G401.6 (cell line): ENCODE measurements at regions not wholly inside any gene's neighbourhood (a gene's known extent, or its start where the extent isn't known, plus 50 kb on each side); places are given as distances from the start of the nearest gene placed in this dataset.

Experiments
- FAIRE-seq: peaks from 2 replicates; lab custom pipeline; 2012; peaks lifted over from hg19 to GRCh38; lab: Jason Lieb, UNC

DNA sequence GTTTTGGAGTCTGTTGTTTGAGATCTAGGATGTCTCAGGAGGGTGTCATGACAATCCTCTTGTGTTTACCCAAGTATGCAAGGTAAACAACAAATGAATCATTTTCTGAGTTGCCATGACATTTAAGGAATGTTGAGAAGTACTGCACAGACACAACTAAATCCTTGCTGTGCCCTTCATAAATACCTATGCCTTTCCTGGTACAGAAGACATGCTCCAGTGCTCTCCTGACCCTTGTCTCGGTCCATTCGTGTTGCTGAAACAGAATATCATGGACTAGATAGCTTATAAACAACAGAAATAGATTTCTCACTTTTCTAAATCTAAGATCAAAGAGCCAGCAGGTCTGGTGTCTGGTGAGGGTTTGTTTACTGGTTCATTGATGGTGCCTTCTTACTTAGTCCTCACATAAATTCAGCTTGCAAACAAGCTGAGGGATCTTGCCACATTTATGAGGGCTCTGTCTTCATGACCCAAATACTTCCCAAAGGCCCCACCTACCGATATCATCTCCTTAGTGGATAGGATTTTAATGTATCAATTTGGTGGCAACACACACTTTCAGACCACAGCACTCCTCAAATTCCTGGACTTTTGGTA, 341.8 kb upstream of the SEMA3A start:
- no peak for FAIRE-seq

DNA sequence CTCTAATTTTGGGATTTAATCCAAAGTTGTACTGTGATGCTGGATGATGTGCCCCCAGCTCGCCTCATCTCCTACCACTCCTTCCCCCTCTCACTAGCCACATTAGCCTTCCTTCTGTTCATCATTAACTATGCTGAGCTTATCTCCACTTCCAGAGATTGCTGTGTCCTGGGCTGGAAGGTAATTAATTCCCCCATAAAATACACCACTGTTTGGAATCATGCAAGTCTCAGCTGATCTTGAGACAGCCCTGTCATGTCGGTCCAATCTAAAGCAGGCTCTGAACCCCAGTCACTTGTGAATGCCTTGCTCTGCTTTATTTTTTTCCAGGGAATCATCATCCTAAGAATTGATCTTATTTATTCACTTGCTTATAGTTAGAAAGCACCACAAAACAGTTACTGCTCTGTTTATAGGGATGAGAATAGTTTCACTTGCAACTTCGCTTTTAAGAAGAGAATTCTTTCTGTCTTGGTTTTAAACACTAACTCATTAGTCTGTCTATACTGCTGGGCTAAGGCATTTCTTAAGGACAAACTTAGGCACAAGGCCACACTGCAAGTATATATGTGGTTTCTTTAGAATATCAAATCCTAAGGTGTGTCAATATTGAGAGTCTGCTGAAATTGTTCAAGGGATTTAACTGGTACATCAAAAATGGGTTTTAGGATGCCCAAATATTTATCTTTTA, 341.1 kb upstream of the SEMA3A start:
- peak; percentile 11 for FAIRE-seq

DNA sequence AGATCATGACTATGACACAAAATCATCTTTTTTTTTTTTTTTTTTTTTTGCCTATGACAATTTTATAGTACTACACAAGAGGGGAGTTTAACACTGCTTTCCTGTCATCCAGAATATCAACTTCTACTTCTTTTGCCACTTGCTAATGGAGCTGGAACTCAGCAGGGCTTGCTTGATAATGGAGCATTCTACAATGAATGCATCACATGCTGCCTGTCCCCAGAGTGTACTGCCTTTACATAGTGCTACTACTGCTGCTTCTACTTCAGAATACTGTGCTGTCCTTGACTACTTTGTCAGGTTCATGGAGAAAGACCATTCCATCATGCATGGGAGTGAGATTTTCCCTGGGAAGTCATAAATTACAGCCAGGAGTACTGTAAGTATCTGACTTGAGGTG, 338.6 kb upstream of the SEMA3A start:
- FAIRE-seq, result no peak

DNA sequence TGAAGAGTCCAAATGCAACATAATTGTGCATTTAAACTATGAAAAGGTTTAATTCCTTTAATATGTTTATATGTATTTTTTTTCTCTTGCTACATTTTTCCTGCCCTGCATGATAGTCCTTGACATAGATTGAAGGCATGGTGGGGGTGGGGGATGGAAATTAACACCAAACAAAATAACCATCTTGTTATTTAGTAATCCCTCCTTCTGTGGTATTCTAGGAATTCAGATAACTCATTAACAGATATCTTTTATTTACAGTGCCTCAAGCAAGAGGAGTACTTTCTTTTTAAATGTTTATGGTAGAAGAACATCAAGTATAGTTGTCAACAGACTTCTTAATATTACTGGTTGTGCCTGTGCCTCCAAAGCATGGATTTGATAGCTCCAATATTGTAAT, 337.6 kb upstream of the SEMA3A start:
- FAIRE-seq, result peak; percentile 64

DNA sequence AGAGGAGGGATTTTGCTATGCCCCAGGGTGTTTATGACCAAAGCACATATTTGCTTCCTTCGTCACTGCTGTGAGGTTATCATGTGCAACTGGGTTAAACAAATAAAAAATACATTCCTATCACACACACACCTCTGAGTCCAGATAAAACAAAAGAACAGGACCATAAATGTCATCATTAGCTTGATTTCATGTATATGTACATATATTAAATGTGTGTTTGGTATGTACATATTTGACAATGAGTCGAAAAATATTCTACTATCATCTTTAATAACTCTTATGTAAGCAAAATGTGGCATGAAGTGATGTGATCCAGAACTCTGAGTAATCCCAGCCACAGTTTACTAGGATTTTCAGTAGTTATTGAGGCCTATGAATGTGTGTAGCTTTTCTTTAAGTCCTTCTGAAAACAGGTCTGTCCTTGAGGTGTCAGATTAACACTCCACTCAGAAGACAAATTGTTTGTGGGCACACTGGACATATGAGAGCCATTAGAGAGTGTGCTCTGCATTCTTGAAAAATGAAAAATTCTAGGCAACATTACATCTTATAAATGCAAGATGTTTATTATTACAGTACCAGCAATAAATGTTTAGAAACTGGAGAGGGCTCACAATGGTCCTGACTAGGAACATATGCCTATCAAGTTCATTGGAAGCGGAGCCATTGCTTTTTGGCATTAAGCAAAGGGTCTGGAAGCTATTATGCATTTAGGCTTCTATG, 335.1 kb upstream of the SEMA3A start:
- FAIRE-seq, result no peak

DNA sequence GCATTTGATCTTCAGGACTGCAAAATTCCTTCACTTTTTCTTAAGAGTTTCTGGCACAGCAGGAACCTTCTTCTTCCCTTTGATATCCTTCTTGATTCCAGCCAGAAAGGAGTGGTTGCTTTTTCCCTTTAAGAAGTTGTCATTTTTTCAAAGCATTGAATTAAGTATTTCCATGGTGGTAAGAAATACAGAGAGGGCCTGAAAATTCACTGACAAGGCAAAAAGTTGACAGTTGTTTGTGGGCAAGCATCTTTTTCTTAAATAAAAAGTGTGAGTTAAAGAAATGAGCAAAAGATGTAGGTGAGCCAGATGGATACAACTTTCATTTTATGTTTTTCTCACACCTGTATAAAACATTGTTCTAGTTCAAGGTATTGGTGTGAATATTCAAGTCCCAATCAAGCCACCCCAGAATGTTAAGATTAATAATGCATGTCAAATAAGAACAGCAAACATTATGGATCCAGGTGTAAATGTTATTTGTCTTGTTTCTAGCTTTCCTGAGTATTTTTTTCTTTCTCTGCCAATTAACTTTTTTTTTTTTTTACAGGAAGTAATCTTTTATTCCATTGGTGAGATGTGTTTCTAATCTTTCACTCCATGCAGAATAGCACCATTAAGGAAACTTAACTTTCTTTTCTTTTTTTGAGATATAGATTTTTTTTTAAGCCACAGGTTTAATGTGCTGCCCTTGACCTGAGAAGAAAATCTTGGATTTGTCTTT, 334.3 kb upstream of the SEMA3A start:
- peak; percentile 84 for FAIRE-seq

DNA sequence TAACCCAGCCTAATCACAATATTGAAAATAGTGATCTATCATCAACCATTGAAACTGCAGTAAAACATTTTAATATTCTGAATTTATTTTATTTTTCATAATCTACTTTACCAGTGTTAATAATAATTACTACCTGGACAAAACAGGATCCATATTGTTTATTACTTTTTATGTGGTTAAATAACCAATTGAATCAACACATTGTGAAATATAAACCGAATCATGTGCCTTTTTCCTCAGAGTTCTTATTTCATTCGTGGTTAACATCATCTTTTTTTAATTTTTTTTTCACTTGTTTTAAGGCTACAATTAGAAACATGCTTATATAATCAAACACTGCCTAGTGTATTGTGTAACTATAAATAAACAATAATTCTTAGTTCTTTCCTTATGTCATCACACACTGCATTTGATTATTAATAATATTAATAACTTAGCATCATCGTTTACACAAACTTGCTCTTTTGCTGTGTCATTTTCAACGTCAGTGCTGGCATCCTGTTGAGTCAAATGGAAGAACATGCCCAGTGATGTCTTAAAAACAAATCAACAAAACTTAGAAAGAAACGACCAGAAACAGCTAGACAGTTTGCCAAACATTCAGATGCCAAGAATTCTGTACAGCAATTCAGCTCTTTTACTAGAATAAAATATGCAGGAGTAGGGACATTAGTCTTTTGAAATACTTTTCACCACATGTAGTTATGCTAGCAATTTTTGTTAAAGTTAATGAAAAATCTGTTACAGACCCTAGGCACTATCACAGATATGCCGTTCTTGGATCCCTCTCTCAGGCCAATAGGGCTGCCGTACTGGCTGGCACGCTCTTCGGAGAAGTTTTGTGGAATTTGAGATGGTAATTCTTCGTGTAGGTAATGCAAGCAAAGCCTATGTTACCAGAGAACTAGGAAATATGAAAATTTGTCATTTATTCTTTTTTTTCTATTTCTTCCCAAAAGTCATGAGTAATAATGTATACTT, 330.4 kb upstream of the SEMA3A start:
- FAIRE-seq, result peak; percentile 80

DNA sequence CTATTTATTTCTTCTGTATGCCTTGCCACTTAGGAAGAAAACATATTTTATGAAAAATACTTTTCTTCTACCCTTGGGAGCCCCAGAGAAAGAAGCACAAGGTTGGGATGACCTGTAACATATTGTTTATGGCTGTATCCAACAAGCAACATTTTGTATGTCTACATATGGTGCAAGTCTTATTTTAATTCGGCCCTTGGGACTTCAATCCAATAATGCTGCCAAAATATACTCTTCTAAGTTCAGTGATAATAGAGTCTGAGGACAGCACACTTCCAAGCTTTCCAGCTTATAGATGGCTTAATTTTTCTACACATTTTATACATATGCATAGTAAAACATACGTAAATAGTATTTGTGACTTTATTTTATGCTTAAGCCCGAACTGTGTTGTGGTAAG, 318.5 kb upstream of the SEMA3A start:
- no peak for FAIRE-seq

DNA sequence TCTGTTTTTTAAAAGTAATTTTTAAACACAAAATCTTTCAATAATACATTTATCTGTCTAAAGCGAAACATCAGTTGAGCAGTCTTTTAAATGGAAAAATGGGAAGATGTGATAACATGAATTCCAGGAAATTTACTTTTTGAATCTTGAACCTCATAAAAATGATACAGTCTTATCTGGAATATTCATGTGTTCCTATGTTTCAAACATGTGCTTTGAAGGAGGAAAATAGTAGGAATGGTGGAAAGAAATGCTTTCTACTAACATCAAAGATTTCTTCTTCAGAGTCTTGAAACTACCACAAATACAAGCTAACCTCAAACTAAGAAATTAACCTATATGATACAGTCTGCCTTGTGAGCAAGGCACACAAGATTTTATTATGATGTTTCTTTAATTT, 317.5 kb upstream of the SEMA3A start:
- FAIRE-seq, result no peak

DNA sequence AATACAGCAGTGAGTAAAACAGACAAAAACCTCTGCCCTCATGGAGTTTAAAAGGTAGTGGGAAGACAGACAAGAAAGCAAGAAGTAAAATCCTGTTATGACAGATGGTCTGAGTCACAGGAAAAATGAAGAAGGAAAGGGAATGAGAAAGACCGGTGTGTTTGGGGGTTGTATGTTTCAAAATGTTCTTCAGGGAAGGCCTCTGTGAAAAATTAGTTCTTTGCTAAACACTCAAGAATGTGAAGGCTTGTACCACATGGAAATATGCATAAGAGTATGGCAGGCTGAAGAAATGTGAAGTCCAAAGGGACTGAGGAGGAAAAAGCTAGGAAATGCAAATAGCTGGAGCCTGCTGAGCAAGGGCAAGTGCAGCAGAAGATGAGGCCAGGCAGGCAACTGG, 315.9 kb upstream of the SEMA3A start:
- FAIRE-seq, result no peak

DNA sequence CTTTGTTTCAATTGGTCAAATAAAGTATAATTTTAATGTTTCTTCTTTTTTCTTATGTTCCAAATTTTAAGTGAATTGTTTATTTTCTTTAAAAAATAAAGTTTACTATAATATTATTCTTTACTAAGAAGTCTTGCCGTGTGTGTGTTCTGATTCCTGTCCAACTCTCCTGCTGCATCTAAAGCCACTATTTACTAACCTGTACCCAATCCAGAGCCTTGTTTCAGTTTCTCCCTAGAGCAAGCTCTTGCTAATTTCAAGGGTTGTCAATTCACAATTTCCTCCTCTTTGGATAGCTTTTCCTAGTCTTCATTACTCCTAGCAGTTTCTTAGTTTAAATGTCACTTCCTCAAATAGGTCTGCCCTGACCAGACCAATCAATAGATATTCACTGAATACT, 314.9 kb upstream of the SEMA3A start:
- FAIRE-seq, result peak; percentile 70

DNA sequence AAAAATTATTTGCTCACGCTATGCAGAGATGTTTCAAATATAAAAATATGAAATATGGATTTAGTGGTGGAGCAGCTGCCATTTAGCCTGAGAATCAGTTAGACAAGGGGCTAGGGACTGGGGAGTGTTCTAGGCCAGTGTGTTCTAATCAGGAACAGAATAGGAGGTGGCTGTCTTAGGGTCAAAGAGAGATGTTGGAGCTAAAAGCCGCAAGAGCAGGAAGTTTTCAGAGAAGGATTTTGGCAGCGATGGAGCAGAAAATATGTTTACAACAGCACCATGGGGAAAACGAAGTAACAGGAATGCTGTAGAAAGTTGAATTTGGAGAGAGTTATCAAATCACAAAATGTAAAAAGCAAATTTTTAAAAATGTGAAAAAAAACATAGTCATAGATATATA, 314.0 kb upstream of the SEMA3A start:
- FAIRE-seq, result no peak

DNA sequence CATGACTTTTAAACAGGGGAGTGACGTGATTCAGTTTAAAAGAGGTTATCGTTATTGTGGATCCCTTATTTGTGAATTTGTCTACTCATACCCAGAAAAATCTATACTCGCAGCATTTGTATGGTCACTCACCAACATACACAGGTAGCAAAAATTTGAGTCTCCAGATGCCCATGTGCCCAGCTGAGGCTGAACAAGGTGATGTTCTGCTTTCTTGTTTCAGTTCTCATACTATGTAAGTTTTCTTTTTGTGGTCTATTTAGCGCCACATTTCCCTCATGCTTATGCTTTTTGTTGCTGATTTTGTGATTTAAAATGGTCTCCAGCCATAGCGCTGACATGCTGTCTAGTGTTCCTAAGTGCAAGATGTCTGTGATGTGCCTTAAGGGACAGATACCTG, 312.9 kb upstream of the SEMA3A start:
- FAIRE-seq, result no peak

DNA sequence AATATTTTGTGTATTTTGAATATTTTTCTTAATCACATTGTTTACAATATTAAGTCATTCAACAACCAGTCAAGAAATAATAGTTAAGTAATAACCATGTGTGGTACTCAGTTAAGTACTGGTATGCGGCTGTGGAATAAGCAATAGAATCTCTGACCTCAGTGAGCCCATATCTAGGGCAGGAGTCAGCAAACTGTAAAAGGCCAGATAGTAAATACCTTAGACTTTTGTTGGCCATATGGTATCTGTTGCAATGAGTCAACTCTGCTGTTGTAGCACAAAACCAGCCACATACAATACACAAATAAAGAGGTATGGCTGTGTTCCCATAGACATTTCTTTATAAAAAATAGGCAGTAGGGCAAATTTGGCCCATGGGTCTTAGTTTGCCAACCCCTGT, 311.6 kb upstream of the SEMA3A start:
- FAIRE-seq, result no peak

DNA sequence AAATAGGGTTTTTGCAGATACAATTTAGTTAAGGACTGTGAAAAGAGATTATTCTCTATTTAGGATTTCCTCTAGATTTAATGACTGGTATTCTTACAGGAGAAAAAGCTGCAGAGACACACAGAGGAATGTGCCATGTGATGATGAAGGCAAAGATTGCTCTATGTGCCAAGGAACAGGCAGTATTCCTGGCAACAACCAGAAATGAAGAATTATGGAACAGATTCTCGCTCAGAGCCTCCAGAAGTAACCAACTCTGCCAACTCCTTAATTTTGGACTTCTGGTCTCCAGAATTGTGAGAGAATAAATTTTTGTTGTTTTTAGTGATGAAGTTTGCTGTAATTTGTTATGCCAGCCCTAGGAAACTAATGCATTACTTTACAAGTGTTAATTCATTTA, 307.6 kb upstream of the SEMA3A start:
- FAIRE-seq, result no peak

DNA sequence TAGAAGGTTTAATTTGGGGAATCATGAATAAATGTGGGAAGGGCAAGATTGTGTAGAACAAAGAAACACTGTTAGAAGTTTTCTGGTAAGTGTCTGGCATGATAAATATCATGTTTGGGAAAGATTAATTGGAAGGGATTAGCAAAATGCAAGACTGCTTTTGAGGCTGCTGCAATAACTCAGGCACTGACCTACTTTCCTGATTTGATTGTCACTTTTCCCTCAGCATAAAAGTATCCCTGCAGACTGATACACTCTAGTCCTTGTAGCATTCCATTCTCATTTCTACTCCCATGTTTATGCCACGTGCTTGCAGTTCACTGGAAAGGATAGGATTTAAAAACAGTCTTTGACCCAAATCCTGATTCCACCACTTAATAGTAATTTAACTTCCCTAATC, 303.3 kb upstream of the SEMA3A start:
- FAIRE-seq, result no peak

DNA sequence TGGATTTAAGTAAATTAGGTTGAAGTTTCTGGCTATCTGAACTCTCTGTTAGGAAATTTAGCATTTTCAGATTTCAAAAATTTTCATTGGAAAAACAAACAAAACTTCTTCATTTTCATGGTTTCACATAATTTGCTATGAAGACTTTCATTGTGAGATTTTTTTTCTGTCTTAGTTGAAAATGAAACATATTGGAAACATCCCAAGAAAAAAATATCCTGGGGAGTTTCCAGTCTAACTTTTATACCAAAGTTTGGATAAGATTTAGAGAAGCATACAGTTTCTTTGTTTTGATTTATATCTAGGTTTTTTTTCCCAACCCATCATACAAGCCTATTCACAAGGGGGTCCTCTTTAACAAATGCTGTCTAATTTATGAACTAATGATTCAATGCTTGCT, 300.5 kb upstream of the SEMA3A start:
- peak; percentile 30 for FAIRE-seq

DNA sequence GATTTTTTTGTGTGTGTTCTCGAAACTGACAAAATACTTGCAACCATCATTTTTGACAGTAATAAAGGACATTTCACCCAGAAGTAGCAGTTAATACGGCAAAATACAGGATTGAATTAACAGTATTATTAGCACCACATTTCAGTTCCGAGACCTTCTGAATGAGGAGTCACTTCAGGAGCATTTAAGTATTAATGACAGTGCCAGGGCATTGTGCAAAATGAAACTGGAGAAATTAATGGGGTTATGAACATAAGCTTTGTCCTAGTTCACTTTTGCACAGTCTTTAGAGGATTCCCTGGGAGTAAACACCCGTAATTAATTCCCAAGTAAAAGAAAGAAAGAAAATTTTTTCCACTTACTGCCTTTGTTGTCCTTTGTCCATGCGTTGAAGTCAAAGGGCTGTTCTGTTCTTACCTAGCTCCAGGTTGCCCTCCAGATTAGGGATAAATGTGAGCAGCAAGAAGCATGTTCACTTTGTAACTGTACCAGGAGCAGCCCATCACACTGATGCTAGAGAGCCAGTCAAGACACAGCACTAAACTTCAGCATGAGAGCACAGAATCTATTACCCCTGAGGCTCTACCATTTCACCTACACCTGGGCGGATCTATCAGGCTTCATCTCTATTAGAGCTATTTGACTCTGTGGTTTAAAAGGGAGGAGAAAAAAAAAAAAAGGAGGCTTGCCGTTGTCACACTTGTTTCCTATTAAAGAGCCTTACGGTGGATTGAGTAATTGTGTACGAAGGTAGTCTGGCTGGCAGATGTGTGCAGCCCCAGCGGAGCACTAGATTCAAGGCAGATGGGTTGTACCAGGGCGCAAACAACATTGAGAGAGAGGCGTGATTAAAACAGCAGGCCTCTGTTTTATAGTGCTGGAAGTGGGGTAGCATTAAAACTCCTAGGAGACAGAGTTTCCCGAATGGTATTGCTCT, 297.8 kb upstream of the SEMA3A start:
- no peak for FAIRE-seq

DNA sequence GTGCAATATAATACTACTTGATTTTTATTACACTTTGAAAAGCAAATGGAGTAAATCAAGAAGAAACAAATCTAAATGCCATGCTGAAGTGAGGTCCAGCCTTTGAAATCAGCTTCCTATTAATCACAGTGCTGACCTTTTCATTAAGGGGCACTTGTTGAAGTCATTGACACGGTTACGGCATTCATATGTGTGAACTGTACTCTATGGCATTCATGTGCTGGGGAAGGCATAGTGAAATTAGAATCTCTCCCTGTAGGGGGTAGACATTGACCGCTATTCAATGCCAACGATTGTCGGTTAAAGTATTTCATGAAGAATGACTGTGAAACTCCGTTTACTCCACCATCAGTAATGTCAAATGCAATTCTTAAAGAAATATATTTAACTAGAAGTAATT, 296.1 kb upstream of the SEMA3A start:
- FAIRE-seq, result peak; percentile 75

DNA sequence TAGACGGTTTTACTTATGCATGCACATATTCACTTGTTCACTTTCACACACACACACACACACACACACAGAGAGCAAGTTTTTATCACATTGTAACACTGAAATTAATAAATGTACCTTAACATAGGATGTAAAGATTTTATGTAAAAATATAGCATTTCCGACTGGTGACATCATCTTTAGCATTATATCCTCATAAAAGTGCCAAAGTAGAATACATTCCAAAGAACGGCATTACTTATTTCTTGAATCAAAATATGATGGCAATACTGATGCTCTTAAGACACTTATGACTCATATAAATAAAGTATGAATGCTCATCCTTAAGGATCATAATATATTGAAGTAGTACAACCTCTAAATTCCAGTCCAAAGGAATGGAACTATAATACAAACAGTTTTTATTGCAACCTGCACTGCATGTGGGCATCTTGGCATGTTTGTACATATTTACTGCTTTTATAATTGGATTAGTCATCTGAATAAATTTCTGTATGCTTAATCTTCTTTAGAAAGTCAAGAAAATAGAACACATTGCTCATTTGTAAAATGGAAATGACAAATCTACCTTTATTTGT, 290.0 kb upstream of the SEMA3A start:
- FAIRE-seq, result no peak
